ENCODE measurements at regions not wholly inside any gene's neighbourhood (a gene's known extent, or its start where the extent isn't known, plus 50 kb on each side); places are given as distances from the start of the nearest gene placed in this dataset.

- DNase-seq: no peak
- WGBS, 2 donors: 83 to 87% methylated on average over 2 of the region's 2 CpGs
- intact Hi-C loops (cut with DNase I): no loop called here
- no peak overlapping the region for H3K27ac ChIP-seq
- H3K36me3 ChIP-seq: no peaks in the 10 kb centered on the region
- no peak for TF ChIP-seq CTCF (IDR thresholded peaks at IDR 0.05)
- no peaks in the 10 kb centered on the region for H3K9me3 ChIP-seq
- H3K27me3 ChIP-seq: peaks cover 0 to 5% (median 0%) of the 10 kb centered on the region in 4 donors
- no peak overlapping the region for H3K4me3 ChIP-seq
- FAIRE-seq: no peak
- no peaks in the 10 kb centered on the region for H3K4me1 ChIP-seq
- ATAC-seq: no peak
Measured at GRCh38 chr10:84789026-84789425, 460.6 kb downstream of the CCSER2 start.

- FAIRE-seq: no peak
- Histone ChIP-seq H3K4me3 (no peak overlapping the region), H3K4me1 (no peaks in the 10 kb centered on the region), H3K27me3 (peaks cover 0 to 5% (median 0%) of the 10 kb centered on the region in 4 donors), H3K27ac (no peak overlapping the region), H3K36me3 (no peaks in the 10 kb centered on the region), H3K9me3 (no peaks in the 10 kb centered on the region)
- ATAC-seq: no peak
- DNase-seq: no peak
- TF ChIP-seq CTCF (IDR thresholded peaks at IDR 0.05): no peak
- WGBS, 2 donors: 62 to 68% methylated on average over 5 of the region's 5 CpGs
- intact Hi-C loops (cut with DNase I): no loop called here
Measured at GRCh38 chr10:84798312-84798711, 469.9 kb downstream of the CCSER2 start.

GRCh38 chr10:84801156-84801555 lies 472.8 kb downstream of the CCSER2 start:
- 30 to 40% methylated on average over 2 of the region's 2 CpGs for WGBS, 2 donors
- Histone ChIP-seq H3K27me3 (peaks cover 0 to 5% (median 0%) of the 10 kb centered on the region in 4 donors), H3K9me3 (no peaks in the 10 kb centered on the region), H3K4me3 (no peak overlapping the region), H3K4me1 (no peaks in the 10 kb centered on the region), H3K36me3 (no peaks in the 10 kb centered on the region), H3K27ac (no peak overlapping the region)
- no peak for TF ChIP-seq CTCF (IDR thresholded peaks at IDR 0.05)
- ATAC-seq (no peak), DNase-seq (no peak), FAIRE-seq (no peak)
- intact Hi-C loops (cut with DNase I): no loop called here

- H3K4me3 ChIP-seq: no peak overlapping the region
- no peaks in the 10 kb centered on the region for H3K4me1 ChIP-seq
- no peak for TF ChIP-seq CTCF (IDR thresholded peaks at IDR 0.05)
- intact Hi-C loops (cut with DNase I): no loop called here
- WGBS, 2 donors: 67 to 77% methylated on average over 3 of the region's 3 CpGs
- H3K27ac ChIP-seq: no peak overlapping the region
- DNase-seq (no peak), ATAC-seq (no peak), FAIRE-seq (no peak)
- H3K9me3 ChIP-seq: no peaks in the 10 kb centered on the region
- H3K36me3 ChIP-seq: no peaks in the 10 kb centered on the region
- H3K27me3 ChIP-seq: peaks cover 0 to 5% (median 0%) of the 10 kb centered on the region in 4 donors
Measured at GRCh38 chr10:84801916-84802315, 473.5 kb downstream of the CCSER2 start.

GRCh38 chr10:84805149-84805548 lies 476.8 kb downstream of the CCSER2 start:
- TF ChIP-seq CTCF (IDR thresholded peaks at IDR 0.05): no peak
- Histone ChIP-seq H3K4me3 (no peak overlapping the region), H3K4me1 (no peaks in the 10 kb centered on the region), H3K27me3 (no peaks in the 10 kb centered on the region), H3K9me3 (no peaks in the 10 kb centered on the region), H3K36me3 (no peaks in the 10 kb centered on the region), H3K27ac (no peak overlapping the region)
- FAIRE-seq (no peak), DNase-seq (no peak), ATAC-seq (no peak)
- intact Hi-C loops (cut with DNase I): no loop called here
- 59 to 71% methylated on average over 2 of the region's 2 CpGs for WGBS, 2 donors
